Ascending aorta (tissue), 2 donors: ENCODE measurements at regions not wholly inside any gene's neighbourhood (a gene's known extent, or its start where the extent isn't known, plus 50 kb on each side); places are given as distances from the start of the nearest gene placed in this dataset.

Experiments used
- DNase-seq, 2 donors: peaks; one replicate each; pipeline ENCODE4 v3.0.0-alpha.2; 2019; ENCODE audit warnings: low spot score in 2 of 2
- H3K27ac ChIP-seq, 2 donors: fragments of 200-600 bp; sonication (generic); one replicate each; pipeline ENCODE4 v1.5.1; 2016 to 2017; ENCODE audit warnings: mild to moderate bottlenecking in 1 of 2
- H3K27me3 ChIP-seq: fragments of 200-600 bp; sonication (generic); one replicate; pipeline ENCODE4 v1.5.1; 2017
- H3K36me3 ChIP-seq, 2 donors: fragments of 200-600 bp; sonication (generic); one replicate each; pipeline ENCODE4 v1.5.1; 2016
- H3K4me1 ChIP-seq, 2 donors: fragments of 200-600 bp; sonication (generic); one replicate each; pipeline ENCODE4 v1.5.1; 2016 to 2017; ENCODE audit warnings: mild to moderate bottlenecking in 1 of 2
- H3K4me3 ChIP-seq, 2 donors: fragments of 200-600 bp; sonication (generic); one replicate each; pipeline ENCODE4 v1.5.1; 2016 to 2017; ENCODE audit warnings: mild to moderate bottlenecking in 1 of 2
- H3K9me3 ChIP-seq, 2 donors: fragments of 200-600 bp; sonication (generic); one replicate each; pipeline ENCODE4 v1.5.1; 2016
- CTCF ChIP-seq, 3 experiments: fragments of 200-600 bp in 2 of 3; fragments of 450-650 bp in 1 of 3; sonication (generic) in 2 of 3; IDR thresholded peaks; one replicate each; pipeline ENCODE4 v1.5.1; 2016 to 2019; ENCODE audit warnings: antibody characterized with exemption in 3 of 3, mild to moderate bottlenecking in 1 of 3, moderate library complexity in 1 of 3
- intact Hi-C: fragments of 100-400 bp; cut with DNase I; formaldehyde crosslinking; loops from one replicate; pipeline ENCODE4 v1.15.1; 2023

GRCh38 chr7:17042211-17042610 lies 160.4 kb upstream of the AGR3 start:
- peaks cover 0 to 7% of the 10 kb centered on the region in 2 donors for H3K4me1 ChIP-seq
- H3K4me3 ChIP-seq = no peak overlapping the region
- intact Hi-C loops = no loop called here
- no peak for DNase-seq
- H3K27ac ChIP-seq = no peak overlapping the region
- TF ChIP-seq CTCF (IDR thresholded peaks at IDR 0.05) = no peak
- no peaks in the 10 kb centered on the region for H3K9me3 ChIP-seq
- no peaks in the 10 kb centered on the region for H3K27me3 ChIP-seq
- no peaks in the 10 kb centered on the region for H3K36me3 ChIP-seq

DNA sequence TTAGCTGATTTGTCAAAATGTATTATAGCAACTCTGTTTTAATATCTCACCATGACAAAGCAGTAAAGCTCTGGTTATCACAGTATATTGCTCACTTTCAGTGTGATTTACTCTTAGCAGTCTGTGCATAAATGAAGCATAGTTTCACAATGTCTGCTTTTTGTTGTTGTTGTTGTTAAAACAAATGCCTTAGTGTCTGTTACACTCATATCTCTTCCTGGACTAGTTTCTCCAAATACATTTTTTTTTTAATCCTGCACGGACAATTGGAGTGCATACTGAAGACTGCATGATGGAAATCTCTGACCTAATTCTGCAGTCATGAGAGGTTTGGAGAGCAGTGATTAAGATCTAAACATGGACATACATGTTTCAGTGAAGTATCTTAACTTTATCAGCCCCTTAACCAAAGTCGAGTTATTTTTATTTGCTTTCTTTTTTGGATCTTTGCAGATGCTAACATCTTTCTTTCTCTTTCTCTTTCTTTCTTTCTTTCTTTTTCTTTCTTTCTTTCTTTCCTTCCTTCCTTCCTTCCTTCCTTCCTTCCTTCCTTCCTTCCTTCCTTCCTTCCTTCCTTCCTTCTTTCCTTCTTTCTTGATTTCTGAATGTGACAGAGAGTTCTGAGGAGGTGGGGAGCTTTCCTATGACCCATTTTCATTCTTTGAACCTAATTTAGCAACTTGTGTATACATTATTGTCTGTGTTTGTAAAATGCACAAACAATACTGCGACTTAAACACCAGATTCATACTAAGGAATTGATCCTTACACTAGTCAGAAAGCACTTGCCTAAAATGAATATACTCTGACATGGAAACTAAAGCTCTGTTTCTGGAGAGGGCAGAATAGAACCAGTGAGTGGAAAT lies 161.5 kb upstream of the AGR3 start:
- Histone ChIP-seq H3K4me3 (no peak overlapping the region), H3K27me3 (no peaks in the 10 kb centered on the region), H3K27ac (no peak overlapping the region), H3K9me3 (no peaks in the 10 kb centered on the region), H3K36me3 (no peaks in the 10 kb centered on the region), H3K4me1 (peaks cover 0 to 7% of the 10 kb centered on the region in 2 donors)
- intact Hi-C loops = no loop called here
- TF ChIP-seq CTCF (IDR thresholded peaks at IDR 0.05) = no peak
- DNase-seq = no peak

DNA sequence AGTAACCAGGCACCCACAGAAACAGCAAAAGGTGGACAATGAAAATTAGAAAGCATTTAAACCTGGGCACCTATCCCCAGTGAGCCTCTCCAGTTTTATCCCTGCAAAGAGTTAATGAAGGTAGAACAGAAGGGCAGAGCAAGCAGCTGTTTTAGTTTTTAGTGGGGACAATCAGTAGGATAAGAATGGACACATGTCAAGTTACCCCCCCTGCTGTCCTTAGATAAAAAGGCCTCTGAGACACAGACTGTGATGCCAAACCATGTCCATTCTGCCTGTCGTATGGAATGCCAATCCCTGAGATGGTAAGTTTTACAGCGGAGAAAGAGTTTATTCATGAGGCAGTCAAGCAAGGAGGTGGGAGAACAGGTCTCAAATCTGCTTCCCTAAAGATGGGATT lies 162.6 kb upstream of the AGR3 start:
- TF ChIP-seq CTCF (IDR thresholded peaks at IDR 0.05) = no peak

DNA sequence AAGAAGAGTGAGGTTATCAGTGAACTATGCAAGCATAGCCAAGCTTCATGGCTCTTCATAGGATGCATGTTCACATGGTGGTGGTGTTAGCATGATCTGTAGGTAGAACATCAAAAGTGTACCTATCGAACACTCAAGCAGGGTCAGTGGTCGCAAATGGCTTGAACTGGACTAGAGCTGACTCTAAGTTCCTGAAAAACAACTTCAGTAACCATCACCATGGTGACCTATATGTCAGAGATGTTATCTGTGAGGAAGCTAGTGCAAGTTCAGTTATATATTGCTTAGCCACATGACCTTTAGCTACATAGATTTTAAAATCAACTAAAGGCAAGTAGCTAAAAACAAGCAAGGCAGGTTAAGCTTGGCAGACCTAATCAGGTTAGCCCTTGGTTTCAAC lies 163.1 kb upstream of the AGR3 start:
- Histone ChIP-seq H3K4me3 (no peak overlapping the region), H3K27ac (no peak overlapping the region), H3K4me1 (peaks cover 0 to 4% of the 10 kb centered on the region in 2 donors), H3K36me3 (no peaks in the 10 kb centered on the region), H3K9me3 (no peaks in the 10 kb centered on the region), H3K27me3 (no peaks in the 10 kb centered on the region)
- DNase-seq = no peak
- intact Hi-C loops = no loop called here
- TF ChIP-seq CTCF (IDR thresholded peaks at IDR 0.05) = no peak

More for the DNA sequence above, 162.6 kb upstream of the AGR3 start:
- intact Hi-C loops = no loop called here
- Histone ChIP-seq H3K4me3 (no peak overlapping the region), H3K27me3 (no peaks in the 10 kb centered on the region), H3K9me3 (no peaks in the 10 kb centered on the region), H3K4me1 (peaks cover 0 to 4% of the 10 kb centered on the region in 2 donors), H3K36me3 (no peaks in the 10 kb centered on the region), H3K27ac (no peak overlapping the region)
- no peak for DNase-seq

DNA sequence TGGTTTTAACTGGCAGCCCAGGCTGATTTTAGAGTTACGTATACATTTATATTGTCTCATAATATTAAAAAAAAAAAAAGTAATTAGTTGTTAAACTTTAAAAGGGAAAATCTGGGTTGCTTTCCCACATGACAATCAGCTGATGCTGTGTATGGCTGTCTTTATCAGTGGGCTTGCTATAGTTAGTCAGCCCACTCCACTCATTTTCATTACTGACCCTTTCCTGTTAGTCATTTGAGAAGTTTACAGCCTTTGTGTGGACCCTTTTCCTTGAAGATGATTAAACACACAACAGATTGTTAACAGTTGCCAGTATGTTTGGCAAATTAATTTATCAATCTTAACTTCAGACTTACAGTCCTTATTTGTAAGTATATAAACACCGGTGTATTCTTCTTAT lies 164.5 kb upstream of the AGR3 start:
- Histone ChIP-seq H3K4me3 (no peak overlapping the region), H3K9me3 (no peaks in the 10 kb centered on the region), H3K27me3 (no peaks in the 10 kb centered on the region), H3K36me3 (no peaks in the 10 kb centered on the region), H3K4me1 (peaks cover 0 to 4% of the 10 kb centered on the region in 2 donors), H3K27ac (no peak overlapping the region)
- no peak for DNase-seq
- intact Hi-C loops = no loop called here
- no peak for TF ChIP-seq CTCF (IDR thresholded peaks at IDR 0.05)
